B cell (primary cell): ENCODE measurements at regions not wholly inside any gene's neighbourhood (a gene's known extent, or its start where the extent isn't known, plus 50 kb on each side); places are given as distances from the start of the nearest gene placed in this dataset.

ENCODE experiments used
- ATAC-seq: fragments of 200-7000 bp; cut with Tn5 transposase; one replicate; pipeline ENCODE4 v1.10.0; 2021; ENCODE audit warnings: low read depth, mild to moderate bottlenecking, moderate number of reproducible peaks, moderate library complexity
- CTCF ChIA-PET: fragments of 350-600 bp; sonication (Branson Sonifier 250); formaldehyde crosslinking; loops from one replicate; lab custom pipeline; 2021; ENCODE audit warnings: antibody characterized with exemption, inconsistent platforms; lab: Charles Lee
- POLR2A ChIA-PET: fragments of 350-600 bp; sonication (Branson Sonifier 250); formaldehyde crosslinking; loops from one replicate; lab custom pipeline; 2021; ENCODE audit warnings: antibody characterized with exemption; lab: Charles Lee
- DNase-seq: peaks from one replicate; pipeline ENCODE4 v3.0.0; 2013
- H2AFZ ChIP-seq: 2 replicates; pipeline ENCODE4 v1.6.1; 2012; ENCODE audit warnings: mild to moderate bottlenecking, low read depth, low read length; ENCODE audit not compliant: insufficient read depth, poor library complexity, severe bottlenecking
- H3K27ac ChIP-seq, 2 donors: 1 replicate in 1 of 2; 2 replicates in 1 of 2; pipeline ENCODE4 v1.5.1; 2012 to 2013; ENCODE audit warnings: low read length in 2 of 2, mild to moderate bottlenecking in 2 of 2, moderate library complexity in 1 of 2
- H3K27me3 ChIP-seq, 4 experiments: fragments of 200-600 bp in 1 of 4; sonication (generic) in 1 of 4; replicated peaks in 1 of 4; 1 replicate in 2 of 4; 2 replicates in 2 of 4; pipeline versions ENCODE4 v1.6.1 to v1.7.0; 2013 to 2016; ENCODE audit warnings: low read length in 3 of 4, mild to moderate bottlenecking in 2 of 4, mixed read lengths in 1 of 4, moderate library complexity in 1 of 4; ENCODE audit not compliant: insufficient read depth in 4 of 4, control insufficient read depth in 3 of 4; ENCODE audit errors: control extremely low read depth in 1 of 4
- H3K36me3 ChIP-seq, 2 experiments: replicated peaks in 1 of 2; 1 replicate in 1 of 2; 2 replicates in 1 of 2; pipeline versions ENCODE4 v1.6.1 to v1.7.1; 2013; ENCODE audit warnings: low read length in 1 of 2; ENCODE audit not compliant: insufficient read depth in 2 of 2, control insufficient read depth in 1 of 2; ENCODE audit errors: control extremely low read depth in 1 of 2, extremely low read depth in 1 of 2
- H3K4me1 ChIP-seq, 2 donors: fragments of 200-600 bp in 1 of 2; sonication (generic) in 1 of 2; 1 replicate in 1 of 2; 2 replicates in 1 of 2; pipeline versions ENCODE4 v1.5.1 to v1.6.1; 2013 to 2017; ENCODE audit warnings: low read length in 2 of 2; ENCODE audit not compliant: control insufficient read depth in 2 of 2, insufficient read depth in 2 of 2
- H3K4me2 ChIP-seq: replicated peaks from 2 replicates; pipeline ENCODE3; 2012; ENCODE audit warnings: mild to moderate bottlenecking, low read depth, low read length; ENCODE audit not compliant: poor library complexity, severe bottlenecking
- H3K4me3 ChIP-seq, 5 experiments: fragments of 200-600 bp in 1 of 5; sonication (generic) in 1 of 5; 1 replicate in 3 of 5; 2 replicates in 2 of 5; pipeline versions ENCODE4 v1.5.1 to v1.7.0; 2011 to 2016; ENCODE audit warnings: low read length in 4 of 5, mild to moderate bottlenecking in 4 of 5, low read depth in 2 of 5, control low read depth in 1 of 5, moderate library complexity in 1 of 5; ENCODE audit not compliant: insufficient read depth in 1 of 5; ENCODE audit errors: control extremely low read depth in 1 of 5, extremely low read depth in 1 of 5
- H3K79me2 ChIP-seq: fragments of 200-600 bp; sonication (generic); one replicate; pipeline ENCODE4 v1.6.0; 2016; ENCODE audit warnings: low read length; ENCODE audit not compliant: control insufficient read depth, insufficient read depth
- H3K9ac ChIP-seq: fragments of 200-600 bp; sonication (generic); 2 replicates; pipeline ENCODE4 v1.6.1; 2017; ENCODE audit warnings: mild to moderate bottlenecking, low read length, moderate library complexity
- H3K9me3 ChIP-seq, 3 donors: one replicate each; pipeline versions ENCODE4 v1.6.1 to v1.7.1; 2013; ENCODE audit warnings: low read length in 2 of 3; ENCODE audit not compliant: control insufficient read depth in 2 of 3, insufficient read depth in 1 of 3; ENCODE audit errors: control extremely low read depth in 1 of 3
- H4K20me1 ChIP-seq: 2 replicates; pipeline ENCODE4 v1.6.0; 2012; ENCODE audit warnings: mild to moderate bottlenecking, low read length; ENCODE audit not compliant: insufficient read depth, control insufficient read depth, poor library complexity, severe bottlenecking
- H3K27ac Mint-ChIP-seq: one replicate; pipeline ENCODE4 v1.8.0; 2021; ENCODE audit warnings: mixed read lengths
- H3K27me3 Mint-ChIP-seq: one replicate; pipeline ENCODE4 v1.8.0; 2021; ENCODE audit warnings: mixed read lengths
- H3K4me1 Mint-ChIP-seq: one replicate; pipeline ENCODE4 v1.8.0; 2021; ENCODE audit warnings: mixed read lengths
- H3K4me3 Mint-ChIP-seq: one replicate; pipeline ENCODE4 v1.8.0; 2021; ENCODE audit warnings: mixed read lengths
- H3K9me3 Mint-ChIP-seq: one replicate; pipeline ENCODE4 v1.8.0; 2022; ENCODE audit warnings: mixed read lengths; ENCODE audit not compliant: insufficient read depth
- EZH2 ChIP-seq: IDR thresholded peaks from 2 replicates; pipeline ENCODE4 v1.6.1; 2012; ENCODE audit warnings: borderline replicate concordance, low read depth, mild to moderate bottlenecking, moderate library complexity, low read length; ENCODE audit not compliant: insufficient read depth, poor library complexity, severe bottlenecking
- WGBS: methylation state at CpG from one replicate; pipeline ENCODE4 v1.1.5; 2013; ENCODE audit warnings: missing lambda C conversion rate; ENCODE audit not compliant: insufficient coverage; 5-methylcytosine and 5-hydroxymethylcytosine counted together
- intact Hi-C: fragments of 100-400 bp; cut with micrococcal nuclease; formaldehyde crosslinking; loops from one replicate; pipeline ENCODE4 v1.10.0; 2022
- TF ChIP-seq, protein P1 (sequence below): fragments of 200-600 bp; IDR thresholded peaks from one replicate; pipeline ENCODE4 v1.8.0; 2022; ENCODE audit warnings: antibody characterized with exemption, mild to moderate bottlenecking

GRCh38 chr12:89183985-89184435, 168.3 kb downstream of the DUSP6 start:
- no peak overlapping the region for H2AFZ ChIP-seq
- no peaks in the 10 kb centered on the region for H3K79me2 ChIP-seq
- H3K9me3 Mint-ChIP-seq, result peaks cover 9% of the 10 kb centered on the region
- H4K20me1 ChIP-seq, result no peaks in the 10 kb centered on the region
- intact Hi-C loops, result no loop called here
- H3K4me1 ChIP-seq, result no peaks in the 10 kb centered on the region
- H3K4me1 Mint-ChIP-seq, result no peaks in the 10 kb centered on the region
- DNase-seq (no peak), ATAC-seq (no peak)
- no peak overlapping the region for H3K27ac ChIP-seq
- no peaks in the 10 kb centered on the region for H3K27me3 Mint-ChIP-seq
- ChIA-PET POLR2A (no interaction called here), CTCF (no interaction called here)
- H3K9me3 ChIP-seq, result peaks cover 0 to 1% (median 0%) of the 10 kb centered on the region in 3 donors
- no peak overlapping the region for H3K9ac ChIP-seq
- WGBS, result no CpG with 5 or more reads among the region's 2 CpGs
- H3K4me3 Mint-ChIP-seq, result no peak overlapping the region
- TF ChIP-seq EZH2, result no peak
- TF ChIP-seq, protein P1, sequence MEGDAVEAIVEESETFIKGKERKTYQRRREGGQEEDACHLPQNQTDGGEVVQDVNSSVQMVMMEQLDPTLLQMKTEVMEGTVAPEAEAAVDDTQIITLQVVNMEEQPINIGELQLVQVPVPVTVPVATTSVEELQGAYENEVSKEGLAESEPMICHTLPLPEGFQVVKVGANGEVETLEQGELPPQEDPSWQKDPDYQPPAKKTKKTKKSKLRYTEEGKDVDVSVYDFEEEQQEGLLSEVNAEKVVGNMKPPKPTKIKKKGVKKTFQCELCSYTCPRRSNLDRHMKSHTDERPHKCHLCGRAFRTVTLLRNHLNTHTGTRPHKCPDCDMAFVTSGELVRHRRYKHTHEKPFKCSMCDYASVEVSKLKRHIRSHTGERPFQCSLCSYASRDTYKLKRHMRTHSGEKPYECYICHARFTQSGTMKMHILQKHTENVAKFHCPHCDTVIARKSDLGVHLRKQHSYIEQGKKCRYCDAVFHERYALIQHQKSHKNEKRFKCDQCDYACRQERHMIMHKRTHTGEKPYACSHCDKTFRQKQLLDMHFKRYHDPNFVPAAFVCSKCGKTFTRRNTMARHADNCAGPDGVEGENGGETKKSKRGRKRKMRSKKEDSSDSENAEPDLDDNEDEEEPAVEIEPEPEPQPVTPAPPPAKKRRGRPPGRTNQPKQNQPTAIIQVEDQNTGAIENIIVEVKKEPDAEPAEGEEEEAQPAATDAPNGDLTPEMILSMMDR, result no peak
- H3K27ac Mint-ChIP-seq, result no peak overlapping the region
- no peaks in the 10 kb centered on the region for H3K27me3 ChIP-seq
- no peak overlapping the region for H3K4me2 ChIP-seq
- H3K4me3 ChIP-seq, result no peak overlapping the region
- H3K36me3 ChIP-seq, result no peaks in the 10 kb centered on the region

GRCh38 chr12:89181271-89181920, 170.9 kb downstream of the DUSP6 start:
- no peak for ATAC-seq
- intact Hi-C loops, result no loop called here
- ChIA-PET POLR2A (no interaction called here), CTCF (interaction anchor here (0.9 kb wide), 1 partner anchor 362 kb away, joined by 3 read pairs; no protein-coding TSS in a partner anchor)
- Histone ChIP-seq H3K36me3 (no peaks in the 10 kb centered on the region), H3K4me2 (no peak overlapping the region), H4K20me1 (no peaks in the 10 kb centered on the region), H3K9me3 (no peaks in the 10 kb centered on the region), H3K27me3 (no peaks in the 10 kb centered on the region), H3K4me1 (peaks cover 0 to 5% of the 10 kb centered on the region in 2 donors), H2AFZ (no peak overlapping the region), H3K27ac (no peak overlapping the region), H3K4me3 (no peak overlapping the region), H3K9ac (no peak overlapping the region), H3K79me2 (no peaks in the 10 kb centered on the region)
- no peak overlapping the region for H3K4me3 Mint-ChIP-seq
- no peak overlapping the region for H3K27ac Mint-ChIP-seq
- H3K9me3 Mint-ChIP-seq, result no peaks in the 10 kb centered on the region
- no peak for DNase-seq
- no peak for TF ChIP-seq EZH2
- TF ChIP-seq, protein P1, result no peak
- H3K27me3 Mint-ChIP-seq, result peaks cover 4% of the 10 kb centered on the region
- peaks cover 3% of the 10 kb centered on the region for H3K4me1 Mint-ChIP-seq
- WGBS, result no CpG with 5 or more reads among the region's 2 CpGs
